Mesendoderm (in vitro differentiated cells): ENCODE measurements at regions not wholly inside any gene's neighbourhood (a gene's known extent, or its start where the extent isn't known, plus 50 kb on each side); places are given as distances from the start of the nearest gene placed in this dataset.

ENCODE experiments used
- DNase-seq: peaks from one replicate; pipeline ENCODE4 v3.0.0; 2013
- H2AK5ac ChIP-seq: 2 replicates; pipeline ENCODE4 v1.6.1; 2013; ENCODE audit warnings: low read length, inconsistent platforms
- H2BK120ac ChIP-seq: 2 replicates; pipeline ENCODE4 v1.6.1; 2013; ENCODE audit warnings: low read depth, mild to moderate bottlenecking, low read length, moderate library complexity, mixed read lengths
- H2BK15ac ChIP-seq: replicated peaks from 2 replicates; pipeline ENCODE4 v1.6.1; 2013; ENCODE audit warnings: low read depth, mild to moderate bottlenecking, moderate library complexity
- H2BK5ac ChIP-seq: 2 replicates; pipeline ENCODE4 v1.6.1; 2013; ENCODE audit warnings: low read length, inconsistent platforms
- H3K18ac ChIP-seq: 2 replicates; pipeline ENCODE4 v1.6.1; 2013; ENCODE audit warnings: mild to moderate bottlenecking, low read length, mixed read lengths
- H3K23ac ChIP-seq: one replicate; pipeline ENCODE4 v1.6.1; 2013; ENCODE audit warnings: low read length
- H3K27ac ChIP-seq: 2 replicates; pipeline ENCODE4 v1.5.1; 2013; ENCODE audit warnings: low read depth, mild to moderate bottlenecking, inconsistent platforms, low read length, moderate library complexity
- H3K27me3 ChIP-seq: 2 replicates; pipeline ENCODE4 v1.6.1; 2013; ENCODE audit warnings: low read length, control low read depth, mild to moderate bottlenecking, inconsistent platforms; ENCODE audit not compliant: insufficient read depth, poor library complexity
- H3K36me3 ChIP-seq: 2 replicates; pipeline ENCODE4 v1.6.1; 2013; ENCODE audit warnings: low read length, inconsistent platforms; ENCODE audit not compliant: control insufficient read depth, insufficient read depth
- H3K4ac ChIP-seq: one replicate; pipeline ENCODE4 v1.6.1; 2013; ENCODE audit warnings: low read depth, mild to moderate bottlenecking, low read length, moderate library complexity
- H3K4me1 ChIP-seq: 2 replicates; pipeline ENCODE4 v1.6.1; 2013; ENCODE audit warnings: low read depth, low read length, inconsistent platforms; ENCODE audit not compliant: control insufficient read depth
- H3K4me2 ChIP-seq: 2 replicates; pipeline ENCODE4 v1.6.1; 2013; ENCODE audit warnings: low read length
- H3K4me3 ChIP-seq: 2 replicates; pipeline ENCODE4 v1.5.1; 2013; ENCODE audit warnings: mild to moderate bottlenecking, low read length
- H3K56ac ChIP-seq: one replicate; pipeline ENCODE4 v1.6.1; 2013; ENCODE audit warnings: low read length
- H3K79me1 ChIP-seq: 2 replicates; pipeline ENCODE4 v1.6.1; 2013; ENCODE audit warnings: low read length, inconsistent platforms
- H3K79me2 ChIP-seq: 2 replicates; pipeline ENCODE4 v1.6.1; 2013; ENCODE audit warnings: mild to moderate bottlenecking, low read length; ENCODE audit not compliant: control insufficient read depth, insufficient read depth
- H3K9ac ChIP-seq: 2 replicates; pipeline ENCODE4 v1.6.1; 2013; ENCODE audit warnings: low read length, inconsistent platforms
- H4K5ac ChIP-seq: one replicate; pipeline ENCODE4 v1.6.1; 2013; ENCODE audit warnings: low read length
- H4K8ac ChIP-seq: one replicate; pipeline ENCODE4 v1.6.1; 2013; ENCODE audit warnings: low read depth, mild to moderate bottlenecking, control low read depth, low read length, moderate library complexity
- WGBS: extraction: QIAGEN DNeasy Blood & Tissue Kit; methylation state at CpG from one replicate; pipeline ENCODE4 v1.1.7; 2013; ENCODE audit warnings: low lambda C conversion rate, missing lambda C conversion rate; ENCODE audit not compliant: insufficient coverage; ENCODE audit errors: extremely low coverage; 5-methylcytosine and 5-hydroxymethylcytosine counted together

DNA sequence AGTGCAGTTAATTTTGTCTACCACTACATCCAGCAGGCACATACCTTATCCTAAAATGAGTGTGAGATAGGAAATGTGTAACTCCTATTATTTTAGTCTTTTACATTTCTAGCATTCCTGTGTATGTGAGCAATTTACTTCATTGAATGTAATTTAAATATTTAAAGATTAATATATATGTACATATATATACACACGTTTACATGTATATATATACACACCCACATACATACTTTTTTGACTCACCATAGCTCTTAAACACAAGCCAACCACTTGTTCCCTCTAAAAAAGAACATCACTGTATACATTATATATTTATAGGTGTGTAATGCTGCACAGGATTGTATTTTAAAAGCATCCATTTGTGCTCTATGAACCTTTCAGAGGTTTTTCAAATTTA is 425.6 kb upstream of the NECTIN3 start:
- no CpG with 5 or more reads among the region's 1 CpG for WGBS
- no peak overlapping the region for H3K18ac ChIP-seq
- no peak overlapping the region for H3K9ac ChIP-seq
- H2BK15ac ChIP-seq = no peak overlapping the region
- H3K79me1 ChIP-seq = no peaks in the 10 kb centered on the region
- no peak overlapping the region for H3K23ac ChIP-seq
- no peak for DNase-seq
- H4K8ac ChIP-seq = no peak overlapping the region
- no peaks in the 10 kb centered on the region for H3K36me3 ChIP-seq
- no peaks in the 10 kb centered on the region for H3K79me2 ChIP-seq
- no peak overlapping the region for H2BK120ac ChIP-seq
- H3K4me1 ChIP-seq = no peaks in the 10 kb centered on the region
- H3K27me3 ChIP-seq = no peaks in the 10 kb centered on the region
- no peak overlapping the region for H2AK5ac ChIP-seq
- H2BK5ac ChIP-seq = no peak overlapping the region
- no peak overlapping the region for H3K4ac ChIP-seq
- H4K5ac ChIP-seq = no peak overlapping the region
- no peak overlapping the region for H3K4me3 ChIP-seq
- H3K4me2 ChIP-seq = no peak overlapping the region
- no peak overlapping the region for H3K56ac ChIP-seq
- no peak overlapping the region for H3K27ac ChIP-seq

DNA sequence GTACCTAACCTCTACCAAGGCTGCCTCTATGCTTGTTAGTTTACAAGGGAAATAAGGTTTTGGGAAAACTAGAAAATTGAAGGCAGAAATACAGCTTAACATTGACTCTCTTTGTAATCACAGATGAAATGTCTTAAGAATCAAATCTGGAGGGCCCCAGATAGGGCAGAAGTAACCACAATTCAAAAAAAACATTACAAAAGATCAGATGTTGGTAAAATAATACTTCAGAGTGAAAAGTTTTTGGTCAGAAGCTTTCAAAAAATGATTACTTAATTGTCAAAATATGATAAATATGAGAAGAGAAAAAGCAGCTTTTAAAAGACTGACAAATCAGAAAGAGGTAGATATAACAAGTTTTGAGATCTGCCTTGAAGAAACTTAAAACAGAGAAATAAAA is 425.1 kb upstream of the NECTIN3 start:
- no peak overlapping the region for H3K18ac ChIP-seq
- no peak overlapping the region for H3K4me3 ChIP-seq
- H2BK5ac ChIP-seq = no peak overlapping the region
- no peak overlapping the region for H3K23ac ChIP-seq
- no peak overlapping the region for H3K27ac ChIP-seq
- no peaks in the 10 kb centered on the region for H3K27me3 ChIP-seq
- H3K4me1 ChIP-seq = no peaks in the 10 kb centered on the region
- no peak overlapping the region for H3K9ac ChIP-seq
- no peak overlapping the region for H3K4me2 ChIP-seq
- no peak overlapping the region for H2AK5ac ChIP-seq
- no peak overlapping the region for H4K8ac ChIP-seq
- no peak overlapping the region for H2BK120ac ChIP-seq
- H3K4ac ChIP-seq = no peak overlapping the region
- no peak for DNase-seq
- no peak overlapping the region for H4K5ac ChIP-seq
- H3K56ac ChIP-seq = no peak overlapping the region
- no peaks in the 10 kb centered on the region for H3K36me3 ChIP-seq
- H2BK15ac ChIP-seq = no peak overlapping the region
- no peaks in the 10 kb centered on the region for H3K79me2 ChIP-seq
- no peaks in the 10 kb centered on the region for H3K79me1 ChIP-seq

DNA sequence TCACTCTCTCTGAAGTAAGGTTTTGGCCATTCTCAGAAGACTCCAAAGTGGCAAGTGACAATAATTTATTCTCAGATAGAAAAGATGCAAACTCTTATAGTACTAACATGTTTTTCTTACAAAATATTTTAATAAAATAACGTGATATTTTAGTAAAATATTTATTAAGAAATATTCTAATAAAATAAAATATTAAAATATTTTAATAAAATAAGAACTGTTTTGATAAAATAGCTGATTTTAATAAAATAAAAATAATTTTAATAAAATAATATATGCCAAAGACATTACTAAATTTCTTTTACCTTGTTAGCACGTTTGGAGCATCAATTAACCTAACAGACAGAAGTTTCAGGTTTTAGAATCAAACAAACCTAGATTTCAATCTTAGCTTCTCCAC is 424.0 kb upstream of the NECTIN3 start:
- Histone ChIP-seq H4K5ac (no peak overlapping the region), H3K4me2 (no peak overlapping the region), H3K9ac (no peak overlapping the region), H3K79me2 (no peaks in the 10 kb centered on the region), H2BK120ac (no peak overlapping the region), H3K23ac (no peak overlapping the region), H3K4ac (no peak overlapping the region), H3K79me1 (no peaks in the 10 kb centered on the region), H3K4me1 (no peaks in the 10 kb centered on the region), H3K27me3 (no peaks in the 10 kb centered on the region), H3K56ac (no peak overlapping the region), H4K8ac (no peak overlapping the region), H2BK15ac (no peak overlapping the region), H2AK5ac (no peak overlapping the region), H3K4me3 (no peak overlapping the region), H3K36me3 (no peaks in the 10 kb centered on the region), H3K18ac (no peak overlapping the region), H3K27ac (no peak overlapping the region), H2BK5ac (no peak overlapping the region)
- WGBS = no CpG with 5 or more reads among the region's 2 CpGs
- no peak for DNase-seq

DNA sequence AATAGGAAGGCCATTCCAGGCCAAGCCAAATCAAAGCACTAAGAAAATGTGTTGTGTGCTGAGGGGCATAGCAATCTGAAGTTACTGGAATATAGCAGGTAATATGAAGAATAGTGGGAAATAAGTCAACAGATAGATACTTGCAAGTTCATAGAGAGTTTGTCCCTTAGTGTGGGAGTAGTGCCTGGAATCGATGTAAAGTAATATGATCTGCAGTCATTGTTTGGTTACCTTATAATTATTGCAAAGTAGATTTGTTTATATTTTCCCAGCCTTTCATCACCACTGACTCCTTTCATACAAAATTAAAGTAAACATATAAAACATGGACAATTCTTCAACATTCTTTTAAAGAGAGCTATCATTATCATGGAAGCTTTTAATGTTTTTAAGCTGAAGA is 420.9 kb upstream of the NECTIN3 start:
- Histone ChIP-seq H3K9ac (no peak overlapping the region), H3K4me3 (no peak overlapping the region), H3K23ac (no peak overlapping the region), H2AK5ac (no peak overlapping the region), H4K8ac (no peak overlapping the region), H3K4me2 (no peak overlapping the region), H3K36me3 (no peaks in the 10 kb centered on the region), H3K79me1 (no peaks in the 10 kb centered on the region), H2BK120ac (no peak overlapping the region), H4K5ac (no peak overlapping the region), H2BK15ac (no peak overlapping the region), H3K18ac (no peak overlapping the region), H3K4me1 (no peaks in the 10 kb centered on the region), H3K27me3 (no peaks in the 10 kb centered on the region), H2BK5ac (no peak overlapping the region), H3K27ac (no peak overlapping the region), H3K4ac (no peak overlapping the region), H3K79me2 (no peaks in the 10 kb centered on the region), H3K56ac (no peak overlapping the region)
- no peak for DNase-seq
- WGBS = no CpG with 5 or more reads among the region's 1 CpG

DNA sequence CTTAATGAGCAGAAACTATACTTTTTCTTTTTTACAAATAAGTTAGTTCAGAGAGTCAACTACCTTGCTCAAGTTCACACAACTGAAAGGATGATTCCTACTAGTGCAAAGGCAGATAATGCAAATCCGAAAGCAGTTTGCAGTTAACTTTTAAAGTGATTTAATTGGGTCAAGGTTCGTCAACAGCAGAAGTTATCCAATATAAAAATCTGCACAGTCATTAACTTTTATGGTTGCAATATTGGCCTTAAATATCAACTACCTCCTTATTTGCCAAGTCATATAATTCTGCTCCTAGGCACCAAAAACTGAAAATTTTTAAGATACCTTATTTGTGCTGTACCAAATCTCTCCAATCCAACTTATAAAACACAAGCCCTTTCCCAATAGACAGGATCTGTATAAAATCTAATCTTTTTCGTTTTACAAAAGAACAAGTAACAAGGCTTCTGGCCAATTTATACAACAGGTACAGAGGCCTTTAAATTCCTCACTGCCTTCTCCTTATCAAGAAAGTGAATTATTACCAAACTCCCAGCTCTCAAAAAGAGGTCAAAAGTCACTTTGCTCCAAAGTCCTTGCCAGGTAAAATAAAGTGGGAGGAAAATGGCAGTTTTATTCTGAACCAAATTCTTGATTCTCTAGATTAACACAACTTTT is 416.6 kb upstream of the NECTIN3 start:
- Histone ChIP-seq H3K27me3 (no peaks in the 10 kb centered on the region), H3K4me2 (no peak overlapping the region), H3K4me1 (no peaks in the 10 kb centered on the region), H3K4me3 (no peak overlapping the region), H2BK5ac (no peak overlapping the region), H4K8ac (no peak overlapping the region), H3K79me2 (no peaks in the 10 kb centered on the region), H2BK15ac (no peak overlapping the region), H3K18ac (no peak overlapping the region), H3K23ac (no peak overlapping the region), H3K79me1 (no peaks in the 10 kb centered on the region), H3K9ac (no peak overlapping the region), H2BK120ac (no peak overlapping the region), H3K36me3 (no peaks in the 10 kb centered on the region), H2AK5ac (no peak overlapping the region), H3K4ac (no peak overlapping the region), H3K56ac (no peak overlapping the region), H3K27ac (no peak overlapping the region), H4K5ac (no peak overlapping the region)
- 100% methylated on average over 1 of the region's 3 CpGs for WGBS
- no peak for DNase-seq

DNA sequence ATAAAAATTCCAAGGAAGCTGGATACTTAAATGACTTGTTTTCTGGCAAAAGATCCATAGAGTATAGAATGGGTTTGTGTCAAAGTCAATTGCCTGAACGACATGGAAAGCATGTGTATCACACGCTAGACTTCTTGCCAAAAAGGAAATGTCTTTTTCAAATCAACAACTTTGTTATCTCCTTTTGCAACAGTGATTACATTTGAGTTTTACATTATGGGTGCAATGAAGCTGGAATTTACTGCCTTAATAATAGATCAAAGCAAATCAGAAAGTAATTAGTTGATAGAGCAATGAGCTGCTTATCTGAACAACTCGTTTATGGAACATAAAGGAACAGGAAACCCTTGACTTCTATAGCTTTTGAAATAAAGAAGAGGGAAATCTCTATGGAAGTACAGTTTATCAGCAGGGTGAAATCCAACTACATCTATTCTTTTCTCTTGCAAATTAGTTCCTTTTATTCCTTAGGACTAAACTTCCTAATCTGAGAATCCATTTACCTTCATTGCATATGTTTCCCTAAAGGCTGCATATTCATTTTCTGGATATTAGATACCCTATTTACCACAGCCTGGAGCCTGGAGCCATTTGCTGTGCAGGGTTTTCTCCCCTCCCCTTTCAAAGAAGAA is 415.1 kb upstream of the NECTIN3 start:
- Histone ChIP-seq H3K36me3 (no peaks in the 10 kb centered on the region), H3K4me2 (no peak overlapping the region), H4K8ac (no peak overlapping the region), H3K4me1 (no peaks in the 10 kb centered on the region), H3K4me3 (no peak overlapping the region), H3K27ac (no peak overlapping the region), H3K79me1 (no peaks in the 10 kb centered on the region), H2AK5ac (no peak overlapping the region), H3K56ac (no peak overlapping the region), H3K18ac (no peak overlapping the region), H2BK120ac (no peak overlapping the region), H3K9ac (no peak overlapping the region), H3K27me3 (no peaks in the 10 kb centered on the region), H3K79me2 (no peaks in the 10 kb centered on the region), H3K23ac (no peak overlapping the region), H2BK15ac (no peak overlapping the region), H4K5ac (no peak overlapping the region), H3K4ac (no peak overlapping the region), H2BK5ac (no peak overlapping the region)
- no CpG with 5 or more reads among the region's 3 CpGs for WGBS
- peak; percentile 7 for DNase-seq
